Endothelial cell (in vitro differentiated cells): ENCODE measurements at regions not wholly inside any gene's neighbourhood (a gene's known extent, or its start where the extent isn't known, plus 50 kb on each side); places are given as distances from the start of the nearest gene placed in this dataset.

Source experiments
- DNase-seq: peaks from one replicate; pipeline ENCODE4 v3.0.0; 2021; ENCODE audit warnings: low spot score
- H3K27ac Mint-ChIP-seq: one replicate; pipeline ENCODE4 v1.8.0; 2021; ENCODE audit warnings: mixed read lengths, inconsistent platforms; ENCODE audit not compliant: unreplicated experiment
- H3K27me3 Mint-ChIP-seq: one replicate; pipeline ENCODE4 v1.8.0; 2021; ENCODE audit warnings: mild to moderate bottlenecking, moderate library complexity, mixed read lengths, inconsistent platforms; ENCODE audit not compliant: unreplicated experiment
- H3K36me3 Mint-ChIP-seq: one replicate; pipeline ENCODE4 v1.8.0; 2021; ENCODE audit warnings: mild to moderate bottlenecking, low read depth, mixed read lengths, inconsistent platforms; ENCODE audit not compliant: unreplicated experiment
- H3K4me1 Mint-ChIP-seq: one replicate; pipeline ENCODE4 v1.8.0; 2021; ENCODE audit warnings: mild to moderate bottlenecking, mixed read lengths, inconsistent platforms; ENCODE audit not compliant: unreplicated experiment
- H3K4me3 Mint-ChIP-seq: one replicate; pipeline ENCODE4 v1.8.0; 2021; ENCODE audit warnings: mild to moderate bottlenecking, mixed read lengths, inconsistent platforms; ENCODE audit not compliant: unreplicated experiment
- H3K9me3 Mint-ChIP-seq: one replicate; pipeline ENCODE4 v1.8.0; 2021; ENCODE audit warnings: mixed read lengths, inconsistent platforms; ENCODE audit not compliant: unreplicated experiment
- CTCF ChIP-seq: fragments of 200-600 bp; sonication (generic); IDR thresholded peaks from one replicate; pipeline ENCODE4 v1.5.0; 2021; ENCODE audit warnings: antibody characterized with exemption; ENCODE audit not compliant: unreplicated experiment

- no peak for TF ChIP-seq CTCF
- no peak overlapping the region for H3K27ac Mint-ChIP-seq
- H3K27me3 Mint-ChIP-seq: peaks cover 1% of the 10 kb centered on the region
- no peaks in the 10 kb centered on the region for H3K9me3 Mint-ChIP-seq
- H3K36me3 Mint-ChIP-seq: no peaks in the 10 kb centered on the region
- no peak overlapping the region for H3K4me3 Mint-ChIP-seq
- peaks cover 5% of the 10 kb centered on the region for H3K4me1 Mint-ChIP-seq
- DNase-seq: no peak
These were observed 173.4 kb upstream of the HMCN1 start for GRCh38 chr1:185560760-185561159.

- H3K27me3 Mint-ChIP-seq: peaks cover 1% of the 10 kb centered on the region
- H3K36me3 Mint-ChIP-seq: no peaks in the 10 kb centered on the region
- peak; percentile 25 for DNase-seq
- no peaks in the 10 kb centered on the region for H3K9me3 Mint-ChIP-seq
- no peak overlapping the region for H3K27ac Mint-ChIP-seq
- H3K4me3 Mint-ChIP-seq: no peak overlapping the region
- peaks cover 5% of the 10 kb centered on the region for H3K4me1 Mint-ChIP-seq
- no peak for TF ChIP-seq CTCF
These were observed 174.4 kb upstream of the HMCN1 start for GRCh38 chr1:185559684-185560331.

GRCh38 chr1:185559151-185559550, 175.0 kb upstream of the HMCN1 start:
- no peaks in the 10 kb centered on the region for H3K36me3 Mint-ChIP-seq
- no peaks in the 10 kb centered on the region for H3K9me3 Mint-ChIP-seq
- peaks cover 1% of the 10 kb centered on the region for H3K27me3 Mint-ChIP-seq
- no peak for DNase-seq
- H3K4me1 Mint-ChIP-seq: peaks cover 5% of the 10 kb centered on the region
- no peak overlapping the region for H3K4me3 Mint-ChIP-seq
- no peak for TF ChIP-seq CTCF
- no peak overlapping the region for H3K27ac Mint-ChIP-seq

GRCh38 chr1:185556561-185556960, 177.6 kb upstream of the HMCN1 start:
- no peak for DNase-seq
- Mint-ChIP-seq H3K27ac (no peak overlapping the region), H3K4me1 (peaks cover 5% of the 10 kb centered on the region), H3K36me3 (no peaks in the 10 kb centered on the region), H3K4me3 (no peak overlapping the region), H3K27me3 (no peaks in the 10 kb centered on the region), H3K9me3 (no peaks in the 10 kb centered on the region)
- TF ChIP-seq CTCF: no peak

- H3K9me3 Mint-ChIP-seq: no peaks in the 10 kb centered on the region
- peaks cover 3% of the 10 kb centered on the region for H3K4me1 Mint-ChIP-seq
- TF ChIP-seq CTCF: no peak
- no peaks in the 10 kb centered on the region for H3K36me3 Mint-ChIP-seq
- DNase-seq: no peak
- H3K27ac Mint-ChIP-seq: no peak overlapping the region
- no peak overlapping the region for H3K4me3 Mint-ChIP-seq
- H3K27me3 Mint-ChIP-seq: no peaks in the 10 kb centered on the region
These were observed 178.4 kb upstream of the HMCN1 start for GRCh38 chr1:185555743-185556142.
